ENCODE measurements at regions not wholly inside any gene's neighbourhood (a gene's known extent, or its start where the extent isn't known, plus 50 kb on each side); places are given as distances from the start of the nearest gene placed in this dataset.

DNA sequence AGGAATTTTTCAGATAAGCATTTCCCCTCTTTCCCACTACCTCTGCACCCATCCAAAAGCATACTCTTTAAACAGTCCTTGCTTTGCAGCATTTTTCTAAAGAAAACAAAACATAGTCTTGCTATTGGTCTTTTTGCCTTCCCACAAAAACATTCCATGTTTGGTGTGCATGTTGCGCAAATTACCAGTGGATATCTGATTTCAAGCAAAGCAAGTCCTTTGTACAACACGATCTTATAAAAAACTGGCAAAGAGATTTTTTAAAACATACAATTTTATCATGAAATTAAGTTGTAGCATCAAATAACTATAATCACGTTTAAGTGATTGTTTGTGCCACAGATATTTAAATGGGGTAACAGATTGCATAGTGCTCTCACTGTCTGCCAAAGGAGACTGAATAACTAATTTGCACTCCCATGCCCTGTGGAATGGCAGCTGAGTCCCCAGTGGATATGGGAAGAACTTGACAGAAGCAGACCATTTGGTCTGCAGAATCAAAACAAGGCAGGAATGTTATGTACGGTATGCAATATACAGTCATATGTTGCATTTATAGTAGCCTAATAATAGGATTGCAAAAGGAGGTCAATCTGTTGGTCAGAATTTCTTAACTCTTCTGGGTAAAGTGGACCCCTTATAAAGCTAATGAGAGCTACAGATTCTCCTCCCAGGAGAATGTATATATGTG lies 285.7 kb downstream of the TBC1D4 start:
- no peak for TF ChIP-seq CHD1 (IDR thresholded peaks at IDR 0.05; ENCODE audit: low read depth, low read length)
- TF ChIP-seq, protein P1, sequence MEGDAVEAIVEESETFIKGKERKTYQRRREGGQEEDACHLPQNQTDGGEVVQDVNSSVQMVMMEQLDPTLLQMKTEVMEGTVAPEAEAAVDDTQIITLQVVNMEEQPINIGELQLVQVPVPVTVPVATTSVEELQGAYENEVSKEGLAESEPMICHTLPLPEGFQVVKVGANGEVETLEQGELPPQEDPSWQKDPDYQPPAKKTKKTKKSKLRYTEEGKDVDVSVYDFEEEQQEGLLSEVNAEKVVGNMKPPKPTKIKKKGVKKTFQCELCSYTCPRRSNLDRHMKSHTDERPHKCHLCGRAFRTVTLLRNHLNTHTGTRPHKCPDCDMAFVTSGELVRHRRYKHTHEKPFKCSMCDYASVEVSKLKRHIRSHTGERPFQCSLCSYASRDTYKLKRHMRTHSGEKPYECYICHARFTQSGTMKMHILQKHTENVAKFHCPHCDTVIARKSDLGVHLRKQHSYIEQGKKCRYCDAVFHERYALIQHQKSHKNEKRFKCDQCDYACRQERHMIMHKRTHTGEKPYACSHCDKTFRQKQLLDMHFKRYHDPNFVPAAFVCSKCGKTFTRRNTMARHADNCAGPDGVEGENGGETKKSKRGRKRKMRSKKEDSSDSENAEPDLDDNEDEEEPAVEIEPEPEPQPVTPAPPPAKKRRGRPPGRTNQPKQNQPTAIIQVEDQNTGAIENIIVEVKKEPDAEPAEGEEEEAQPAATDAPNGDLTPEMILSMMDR (IDR thresholded peaks at IDR 0.05; ENCODE audit: control extremely low read depth in 1 of 3, insufficient read depth in 1 of 3, low read depth in 1 of 3, low read length in 3 of 3), result no peak
- no peak for TF ChIP-seq POLR2A (IDR thresholded peaks at IDR 0.05; ENCODE audit: control extremely low read depth in 1 of 2, low read depth in 2 of 2, low read length in 2 of 2)
- TF ChIP-seq RNF2 (IDR thresholded peaks at IDR 0.05; ENCODE audit: borderline replicate concordance, low read depth, low read length, missing control alignments, poor library complexity, severe bottlenecking), result no peak
- TF ChIP-seq POLR2AphosphoS5 (IDR thresholded peaks at IDR 0.05; ENCODE audit: low read depth, low read length), result no peak
- no peak for TF ChIP-seq RFX5 (IDR thresholded peaks at IDR 0.05; ENCODE audit: borderline replicate concordance, low read depth, low read length)
- no peak for TF ChIP-seq ASH2L (IDR thresholded peaks at IDR 0.05; ENCODE audit: low read length)
- TF ChIP-seq SUZ12 (IDR thresholded peaks at IDR 0.05; ENCODE audit: low read length), result no peak
- no peak for TF ChIP-seq CEBPB (IDR thresholded peaks at IDR 0.05; ENCODE audit: low read depth, low read length)
